H1 (cell line): ENCODE measurements at regions not wholly inside any gene's neighbourhood (a gene's known extent, or its start where the extent isn't known, plus 50 kb on each side); places are given as distances from the start of the nearest gene placed in this dataset.

Source experiments
- CTCF ChIA-PET: fragments of 300-600 bp; sonication (Branson Sonifier 250); formaldehyde crosslinking; loops from one replicate; lab custom pipeline; 2021; ENCODE audit not compliant: partially characterized antibody; lab: Charles Lee
- POLR2A ChIA-PET: fragments of 300-600 bp; sonication (Branson Sonifier 250); formaldehyde crosslinking; loops from one replicate; lab custom pipeline; 2021; ENCODE audit warnings: inconsistent platforms; ENCODE audit not compliant: partially characterized antibody; lab: Charles Lee
- DNase-seq, 2 experiments: peaks; one replicate each; pipeline versions ENCODE4 v3.0.0 to v3.0.0-alpha.2; 2010 to 2022; ENCODE audit warnings: low spot score in 2 of 2, low read depth in 1 of 2, mixed read lengths in 1 of 2
- FAIRE-seq: peaks from 2 replicates; lab custom pipeline; 2011; peaks lifted over from hg19 to GRCh38; lab: Jason Lieb, UNC
- H2AFZ ChIP-seq: 2 replicates; pipeline ENCODE4 v1.8.1; 2012; ENCODE audit warnings: low read length, inconsistent platforms
- H2AK5ac ChIP-seq: 2 replicates; pipeline ENCODE4 v1.6.1; 2013; ENCODE audit warnings: low read depth, low read length
- H2BK120ac ChIP-seq: replicated peaks from 2 replicates; pipeline ENCODE3; 2013; ENCODE audit warnings: low read depth, low read length, inconsistent platforms
- H2BK12ac ChIP-seq: 2 replicates; pipeline ENCODE4 v1.6.1; 2013; ENCODE audit warnings: low read depth, low read length
- H2BK15ac ChIP-seq: 2 replicates; pipeline ENCODE4 v1.6.1; 2013; ENCODE audit warnings: low read length
- H2BK20ac ChIP-seq: 2 replicates; pipeline ENCODE4 v1.6.1; 2013; ENCODE audit warnings: low read length
- H2BK5ac ChIP-seq: 2 replicates; pipeline ENCODE4 v1.6.1; 2013; ENCODE audit warnings: low read depth, low read length
- H3K14ac ChIP-seq: 2 replicates; pipeline ENCODE4 v1.6.1; 2013; ENCODE audit warnings: inconsistent platforms; ENCODE audit not compliant: insufficient read length
- H3K18ac ChIP-seq: 2 replicates; pipeline ENCODE4 v1.6.1; 2013; ENCODE audit warnings: low read length; ENCODE audit errors: extremely low read depth
- H3K23ac ChIP-seq: 2 replicates; pipeline ENCODE4 v1.6.1; 2013; ENCODE audit warnings: inconsistent platforms; ENCODE audit not compliant: insufficient read length
- H3K23me2 ChIP-seq: 2 replicates; pipeline ENCODE4 v1.6.1; 2013; ENCODE audit warnings: low read depth, low read length
- H3K27ac ChIP-seq: 2 replicates; pipeline ENCODE4 v1.6.1; 2011; ENCODE audit warnings: low read depth, low read length, inconsistent platforms
- H3K27me3 ChIP-seq, 4 experiments: replicated peaks in 1 of 4; 1 replicate in 1 of 4; 2 replicates in 3 of 4; pipeline versions ENCODE4 v1.6.1 to v1.8.1; 2011 to 2013; ENCODE audit warnings: low read length in 3 of 4, mild to moderate bottlenecking in 3 of 4, inconsistent platforms in 2 of 4, mixed read lengths in 2 of 4, moderate library complexity in 1 of 4; ENCODE audit not compliant: control insufficient read depth in 3 of 4, insufficient read depth in 3 of 4; ENCODE audit errors: extremely low read depth in 1 of 4
- H3K36me3 ChIP-seq, 4 experiments: 2 replicates each; pipeline versions ENCODE4 v1.6.1 to v1.8.1; 2011 to 2013; ENCODE audit warnings: mild to moderate bottlenecking in 4 of 4, low read length in 3 of 4, moderate library complexity in 2 of 4, control low read depth in 1 of 4, inconsistent platforms in 1 of 4; ENCODE audit not compliant: insufficient read depth in 4 of 4, control insufficient read depth in 2 of 4
- H3K4ac ChIP-seq: replicated peaks from 2 replicates; pipeline ENCODE3; 2013; ENCODE audit warnings: low read length, low read depth, mixed read lengths, inconsistent platforms; ENCODE audit not compliant: insufficient read length
- H3K4me1 ChIP-seq, 4 experiments: replicated peaks in 1 of 4; 1 replicate in 1 of 4; 2 replicates in 3 of 4; pipeline versions ENCODE4 v1.6.1 to v1.8.1; 2011 to 2013; ENCODE audit warnings: low read length in 3 of 4, inconsistent platforms in 2 of 4, mixed read lengths in 1 of 4; ENCODE audit not compliant: insufficient read depth in 4 of 4, control insufficient read depth in 3 of 4
- H3K4me2 ChIP-seq, 2 experiments: 2 replicates each; pipeline versions ENCODE4 v1.6.1 to v1.8.1; 2011 to 2013; ENCODE audit warnings: low read depth in 2 of 2, low read length in 2 of 2, control low read depth in 1 of 2, inconsistent platforms in 1 of 2, mild to moderate bottlenecking in 1 of 2; ENCODE audit not compliant: insufficient read depth in 1 of 2
- H3K4me3 ChIP-seq, 4 experiments: fragments of 200-600, 300-600 bp in 1 of 4; sonication (generic), shearing (Covaris generic), sonication (Bioruptor Twin) in 1 of 4; 2 replicates each; pipeline versions ENCODE4 v1.5.1 to v1.8.1; 2011 to 2016; ENCODE audit warnings: low read length in 4 of 4, low read depth in 3 of 4, control low read depth in 2 of 4, inconsistent platforms in 2 of 4, mild to moderate bottlenecking in 2 of 4, mixed read lengths in 1 of 4, moderate library complexity in 1 of 4; ENCODE audit not compliant: insufficient read depth in 2 of 4; ENCODE audit errors: extremely low read depth in 1 of 4
- H3K56ac ChIP-seq: replicated peaks from 2 replicates; pipeline ENCODE3; 2013; ENCODE audit warnings: low read depth, mild to moderate bottlenecking, mixed read lengths, low read length, inconsistent platforms; ENCODE audit not compliant: insufficient read length
- H3K79me1 ChIP-seq: 2 replicates; pipeline ENCODE4 v1.6.1; 2013; ENCODE audit warnings: low read depth, low read length, control low read depth
- H3K79me2 ChIP-seq, 2 experiments: 2 replicates each; pipeline versions ENCODE4 v1.6.1 to v1.8.1; 2012 to 2013; ENCODE audit warnings: low read length in 2 of 2, mild to moderate bottlenecking in 2 of 2, inconsistent platforms in 1 of 2; ENCODE audit not compliant: insufficient read depth in 2 of 2, control insufficient read depth in 1 of 2
- H3K9ac ChIP-seq, 4 experiments: replicated peaks in 1 of 4; 1 replicate in 1 of 4; 2 replicates in 3 of 4; pipeline versions ENCODE4 v1.6.1 to v1.8.1; 2011 to 2013; ENCODE audit warnings: low read depth in 3 of 4, low read length in 3 of 4, control low read depth in 2 of 4, mild to moderate bottlenecking in 2 of 4, moderate library complexity in 2 of 4, inconsistent platforms in 1 of 4; ENCODE audit errors: extremely low read depth in 1 of 4
- H3K9me3 ChIP-seq, 2 experiments: 2 replicates each; pipeline versions ENCODE4 v1.6.1 to v1.8.1; 2012 to 2013; ENCODE audit warnings: mild to moderate bottlenecking in 2 of 2, moderate library complexity in 2 of 2, control low read depth in 1 of 2, inconsistent platforms in 1 of 2, low read depth in 1 of 2, low read length in 1 of 2, mixed read lengths in 1 of 2; ENCODE audit not compliant: insufficient read depth in 2 of 2
- H4K20me1 ChIP-seq, 2 experiments: replicated peaks in 1 of 2; 2 replicates each; pipeline versions ENCODE3 to v1.8.1; 2011 to 2013; ENCODE audit warnings: inconsistent platforms in 2 of 2, low read length in 2 of 2, mild to moderate bottlenecking in 1 of 2; ENCODE audit not compliant: insufficient read depth in 2 of 2, control insufficient read depth in 1 of 2
- H4K5ac ChIP-seq: 2 replicates; pipeline ENCODE4 v1.6.1; 2013; ENCODE audit warnings: low read length, low read depth, mixed read lengths, inconsistent platforms; ENCODE audit not compliant: insufficient read length
- H4K8ac ChIP-seq: 2 replicates; pipeline ENCODE4 v1.8.0; 2013; ENCODE audit warnings: mild to moderate bottlenecking, moderate library complexity, low read length, inconsistent platforms; ENCODE audit not compliant: insufficient read depth; ENCODE audit errors: extremely low read depth
- H4K91ac ChIP-seq: replicated peaks from 2 replicates; pipeline ENCODE3; 2013; ENCODE audit warnings: low read length, mixed read lengths, inconsistent platforms; ENCODE audit not compliant: insufficient read length
- ATF3 ChIP-seq: IDR thresholded peaks from 2 replicates; pipeline ENCODE4 v1.6.1; 2011; ENCODE audit warnings: low read depth, mild to moderate bottlenecking, low read length; ENCODE audit not compliant: insufficient read depth
- CBX5 ChIP-seq: fragments of 300-800, 300-1000 bp; sonication (generic); IDR thresholded peaks from 2 replicates; pipeline ENCODE4 v1.7.1; 2016; ENCODE audit warnings: antibody characterized with exemption, low read length, low read depth
- CBX8 ChIP-seq: fragments of 300-800, 300-1000 bp; sonication (generic); IDR thresholded peaks from 2 replicates; pipeline ENCODE4 v1.7.1; 2016; ENCODE audit warnings: low read depth, low read length, borderline replicate concordance
- EGR1 ChIP-seq: IDR thresholded peaks from 2 replicates; pipeline ENCODE4 v1.6.1; 2011; ENCODE audit warnings: low read depth, low read length, borderline replicate concordance
- HDAC2 ChIP-seq, 2 experiments: fragments of 300-600 bp in 1 of 2; sonication (generic) in 1 of 2; IDR thresholded peaks; 2 replicates each; pipeline ENCODE4 v1.6.1; 2011 to 2012; ENCODE audit warnings: low read depth in 2 of 2, low read length in 2 of 2, mild to moderate bottlenecking in 2 of 2, moderate library complexity in 2 of 2, borderline replicate concordance in 1 of 2, inconsistent platforms in 1 of 2
- PHF8 ChIP-seq: fragments of 200-600 bp; sonication (generic); conservative IDR thresholded peaks from 2 replicates; pipeline ENCODE4 v1.7.1; 2012; ENCODE audit warnings: low read depth, mild to moderate bottlenecking, inconsistent platforms, low read length, moderate library complexity
- POLR2A ChIP-seq, 2 experiments: IDR thresholded peaks; 1 replicate in 1 of 2; 2 replicates in 1 of 2; pipeline ENCODE4 v1.6.1; 2011; ENCODE audit warnings: low read depth in 2 of 2, low read length in 2 of 2, mild to moderate bottlenecking in 2 of 2; ENCODE audit errors: control extremely low read depth in 1 of 2
- POU5F1 ChIP-seq: IDR thresholded peaks from 2 replicates; pipeline ENCODE4 v1.6.1; 2011; ENCODE audit warnings: low read depth, mild to moderate bottlenecking, low read length, moderate library complexity
- SAP30 ChIP-seq: fragments of 300-600 bp; sonication (generic); IDR thresholded peaks from 2 replicates; pipeline ENCODE4 v1.7.1; 2012; ENCODE audit warnings: low read length, moderate library complexity, mild to moderate bottlenecking, inconsistent platforms; ENCODE audit not compliant: insufficient read depth, insufficient replicate concordance
- TAF1 ChIP-seq: IDR thresholded peaks from 2 replicates; pipeline ENCODE4 v1.6.1; 2011; ENCODE audit warnings: mild to moderate bottlenecking, low read depth, low read length
- WGBS, 2 experiments: shearing (Covaris generic) in 1 of 2; methylation state at CpG; one replicate each; pipeline versions ENCODE4 v1.1.6 to v1.1.7; 2013 to 2015; ENCODE audit warnings: low lambda C conversion rate in 2 of 2, mixed read lengths in 2 of 2, inconsistent platforms in 1 of 2, low coverage in 1 of 2, missing lambda C conversion rate in 1 of 2; ENCODE audit not compliant: insufficient replicate concordance in 2 of 2, insufficient coverage in 1 of 2, insufficient read length in 1 of 2; ENCODE audit errors: extremely low coverage in 1 of 2, missing lambda C conversion rate in 1 of 2; 5-methylcytosine and 5-hydroxymethylcytosine counted together

DNA sequence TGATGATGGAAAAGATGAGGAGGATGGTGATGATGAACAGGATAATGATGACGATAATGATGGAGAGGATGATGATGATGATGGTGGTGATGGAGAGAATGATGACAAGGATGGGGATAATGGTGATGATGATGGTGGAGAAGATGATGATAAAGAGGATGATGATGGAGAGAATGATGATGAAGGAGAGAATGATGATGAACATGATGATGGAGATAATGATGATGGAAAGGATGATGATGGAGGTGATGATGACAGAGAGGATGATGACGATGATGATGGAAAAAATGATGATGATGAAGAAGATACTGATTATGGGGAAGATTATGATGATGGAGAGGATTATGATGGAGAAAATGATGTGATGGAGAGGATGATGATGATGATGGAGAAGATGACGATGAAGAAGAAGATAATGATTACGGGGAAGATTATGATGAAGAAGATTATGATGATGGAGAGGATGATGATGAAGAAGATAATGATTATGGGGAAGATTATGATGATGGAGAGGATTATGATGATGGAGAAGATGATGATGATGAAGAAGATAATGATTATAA, 204.1 kb downstream of the MATN1 start:
- Histone ChIP-seq H4K8ac (no peak overlapping the region), H3K79me1 (no peaks in the 10 kb centered on the region), H3K27me3 (no peaks in the 10 kb centered on the region), H3K4me1 (peaks cover 0 to under 1% (median 0%) of the 10 kb centered on the region in 4 experiments; a peak in 1 of 7 replicates), H4K5ac (no peak overlapping the region), H3K56ac (no peak overlapping the region), H3K4me3 (no peak overlapping the region), H2BK15ac (no peak overlapping the region), H4K20me1 (no peaks in the 10 kb centered on the region), H3K18ac (no peak overlapping the region), H3K4me2 (no peak overlapping the region), H2BK120ac (no peak overlapping the region), H3K36me3 (no peaks in the 10 kb centered on the region), H3K14ac (no peak overlapping the region), H2BK5ac (no peak overlapping the region), H3K27ac (no peak overlapping the region), H2BK12ac (no peak overlapping the region), H3K23me2 (no peaks in the 10 kb centered on the region; the same call in 1 of the 2 replicates), H3K9ac (no peak overlapping the region), H3K23ac (no peak overlapping the region), H2AK5ac (no peak overlapping the region), H3K9me3 (no peaks in the 10 kb centered on the region), H4K91ac (no peak overlapping the region), H2AFZ (no peak overlapping the region), H2BK20ac (no peak overlapping the region), H3K79me2 (no peaks in the 10 kb centered on the region), H3K4ac (no peak overlapping the region)
- DNase-seq = no peak
- ChIA-PET POLR2A (no interaction called here), CTCF (no interaction called here)
- no peak for FAIRE-seq
- 44 to 98% methylated on average over 3 to 4 of the region's 4 CpGs for WGBS, 2 experiments
- TF ChIP-seq POU5F1 (no peak), EGR1 (no peak), TAF1 (no peak), CBX5 (no peak), HDAC2 (IDR thresholded peaks at IDR 0.05; ENCODE audit: borderline replicate concordance in 1 of 2, low read depth in 2 of 2, low read length in 2 of 2) (no peak), ATF3 (no peak), PHF8 (no peak), POLR2A (IDR thresholded peaks at IDR 0.05; ENCODE audit: control extremely low read depth in 1 of 2, low read depth in 2 of 2, low read length in 2 of 2) (no peak), CBX8 (no peak), SAP30 (no peak)
